Stimulated activated CD8-positive, alpha-beta memory T cell treated with anti-CD3 and anti-CD28 coated beads, Interleukin-7, amount 100 ng/mL, for 1 hour (primary cell): ENCODE measurements at regions not wholly inside any gene's neighbourhood (a gene's known extent, or its start where the extent isn't known, plus 50 kb on each side); places are given as distances from the start of the nearest gene placed in this dataset.
"Not testable (repeated sequence)": the region's sequence is repeated elsewhere in the genome, so short reads cannot be mapped to it uniquely, and the experiment has no call there.

ENCODE experiments used
- DNase-seq, 2 donors: peaks; one replicate each; pipeline ENCODE4 v3.0.0-alpha.2; 2020; ENCODE audit warnings: low read depth in 2 of 2

GRCh38 chr3:182399978-182400737 is 393.1 kb upstream of the ATP11B start:
- no peak for DNase-seq

- DNase-seq, result no peak
Measured at GRCh38 chr3:182400838-182401237, 392.5 kb upstream of the ATP11B start.

DNA sequence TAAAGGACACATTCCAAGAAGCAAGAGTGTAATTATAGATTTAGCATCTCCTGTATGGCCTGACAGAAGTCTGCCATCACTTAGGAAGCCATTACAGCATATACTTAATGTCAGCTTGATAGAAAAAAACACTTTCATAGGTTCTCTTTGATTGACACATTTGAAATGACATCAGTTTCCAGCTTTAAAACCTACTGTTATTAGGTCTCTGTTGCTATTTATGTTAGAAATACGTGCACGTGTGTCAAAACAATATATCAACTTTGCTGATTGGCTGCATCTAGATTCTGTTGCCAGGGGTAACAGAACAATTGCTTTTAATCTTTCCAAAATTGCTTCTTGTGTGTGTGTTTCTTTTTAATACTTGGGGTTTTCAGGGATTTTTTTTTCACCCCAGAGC is 389.3 kb upstream of the ATP11B start:
- no peak for DNase-seq

GRCh38 chr3:182405759-182406158 is 387.5 kb upstream of the ATP11B start:
- DNase-seq, result no peak

GRCh38 chr3:182406786-182407185 is 386.5 kb upstream of the ATP11B start:
- no peak for DNase-seq

GRCh38 chr3:182410051-182410450 is 383.3 kb upstream of the ATP11B start:
- no peak for DNase-seq

GRCh38 chr3:182412066-182412465 is 381.2 kb upstream of the ATP11B start:
- DNase-seq, result no peak

DNA sequence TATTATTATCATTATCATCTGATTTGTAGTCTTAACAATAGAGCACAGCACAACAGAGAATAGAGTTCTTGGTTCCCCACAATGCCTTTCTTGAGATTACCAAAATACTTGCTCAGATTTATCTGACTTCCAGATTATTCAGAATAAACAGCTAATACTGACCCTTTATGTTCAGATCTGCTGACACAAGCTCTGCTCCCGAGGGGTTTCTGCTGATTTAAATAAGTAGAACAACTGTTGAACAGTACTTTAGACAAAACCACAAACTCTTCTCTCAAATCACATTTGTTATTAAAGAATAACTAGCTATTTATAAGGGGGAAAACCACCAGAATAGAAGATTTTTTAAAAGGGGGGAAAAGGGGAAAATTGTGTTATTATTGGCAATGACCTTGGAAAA is 380.2 kb upstream of the ATP11B start:
- DNase-seq, result no peak

GRCh38 chr3:182413682-182414081 is 379.6 kb upstream of the ATP11B start:
- no peak for DNase-seq

- no peak for DNase-seq
Measured at GRCh38 chr3:182414586-182414985, 378.7 kb upstream of the ATP11B start.

- DNase-seq, result no peak
Measured at GRCh38 chr3:182420741-182421140, 372.6 kb upstream of the ATP11B start.

DNA sequence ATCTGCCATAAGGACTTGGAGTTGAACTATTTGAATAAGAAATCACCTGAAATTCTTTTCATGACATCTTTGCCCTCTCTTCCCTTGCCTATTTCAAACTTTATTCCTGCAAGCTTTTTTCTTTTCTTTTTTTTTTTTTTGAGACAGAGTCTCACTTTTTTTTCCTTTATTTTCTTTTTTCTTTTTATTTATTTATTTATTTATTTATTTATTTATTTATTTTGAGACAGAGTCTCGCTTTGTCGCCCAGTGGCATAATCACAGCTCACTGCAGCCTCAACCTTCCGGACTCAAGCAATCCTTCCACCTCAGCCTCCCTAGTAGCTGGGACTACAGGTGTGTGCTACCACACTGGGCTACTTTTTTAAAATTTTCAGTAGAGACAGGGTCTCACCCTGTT is 369.3 kb upstream of the ATP11B start:
- DNase-seq, result no peak

DNA sequence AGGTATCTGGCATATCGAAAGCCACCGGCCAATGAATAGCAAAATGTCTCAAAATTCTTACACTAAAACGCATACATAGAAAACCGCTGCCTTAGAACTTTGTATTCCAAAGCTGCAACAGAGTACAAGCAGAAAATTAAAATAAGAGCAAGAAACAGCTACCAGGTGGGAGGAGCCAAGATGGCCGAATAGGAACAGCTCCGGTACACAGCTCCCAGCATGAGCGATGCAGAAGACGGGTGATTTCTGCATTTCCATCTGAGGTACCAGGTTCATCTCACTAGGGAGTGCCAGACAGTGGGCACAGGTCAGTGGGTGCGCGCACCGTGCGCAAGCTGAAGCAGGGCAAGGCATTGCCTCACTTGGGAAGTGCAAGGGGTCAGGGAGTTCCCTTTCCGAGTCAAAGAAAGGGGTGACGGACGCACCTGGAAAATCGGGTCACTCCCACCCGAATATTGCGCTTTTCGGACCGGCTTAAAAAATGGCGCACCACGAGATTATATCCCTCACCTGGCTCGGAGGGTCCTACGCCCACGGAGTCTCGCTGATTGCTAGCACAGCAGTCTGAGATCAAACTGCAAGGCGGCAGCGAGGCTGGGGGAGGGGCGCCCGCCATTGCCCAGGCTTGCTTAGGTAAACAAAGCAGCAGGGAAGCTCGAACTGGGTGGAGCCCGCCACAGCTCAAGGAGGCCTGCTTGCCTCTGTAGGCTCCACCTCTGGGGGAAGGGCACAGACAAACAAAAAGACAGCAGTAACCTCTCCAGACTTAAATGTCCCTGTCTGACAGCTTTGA is 367.2 kb upstream of the ATP11B start:
- not testable (repeated sequence) for DNase-seq

DNA sequence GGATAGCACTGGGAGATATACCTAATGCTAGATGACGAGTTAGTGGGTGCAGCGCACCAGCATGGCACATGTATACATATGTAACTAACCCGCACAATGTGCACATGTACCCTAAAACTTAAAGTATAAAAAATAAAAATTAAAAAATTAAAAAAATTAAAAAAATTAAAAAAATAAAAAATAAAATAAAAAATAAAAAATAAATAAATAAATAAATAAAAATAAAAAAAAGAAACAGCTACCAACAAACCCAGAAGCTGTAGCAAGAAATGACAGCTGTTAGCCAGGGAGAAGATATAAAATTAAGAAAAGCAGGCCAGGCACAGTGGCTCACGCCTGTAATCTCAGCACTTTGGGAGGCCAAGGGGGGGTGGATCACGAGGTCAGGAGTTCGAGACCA is 361.3 kb upstream of the ATP11B start:
- DNase-seq, result not testable (repeated sequence)

DNA sequence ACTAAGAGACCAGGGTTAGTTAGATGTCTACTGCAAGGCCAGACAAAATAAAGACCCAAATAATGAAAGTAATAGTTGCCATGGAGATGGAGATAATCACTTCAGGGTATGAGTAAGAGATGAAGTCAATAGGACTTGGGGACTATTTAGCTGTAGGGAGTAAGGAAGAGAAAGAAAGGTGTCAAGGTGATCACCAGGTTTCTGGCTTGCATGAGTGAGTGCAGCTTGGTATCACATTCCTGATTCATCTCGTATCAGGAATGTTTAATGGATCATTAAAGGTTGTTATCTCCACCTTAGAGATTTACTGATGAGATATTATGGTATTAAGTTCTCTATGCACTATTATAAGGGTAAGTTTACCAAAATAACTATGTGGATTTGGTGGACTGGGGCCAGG is 357.4 kb upstream of the ATP11B start:
- no peak for DNase-seq

DNA sequence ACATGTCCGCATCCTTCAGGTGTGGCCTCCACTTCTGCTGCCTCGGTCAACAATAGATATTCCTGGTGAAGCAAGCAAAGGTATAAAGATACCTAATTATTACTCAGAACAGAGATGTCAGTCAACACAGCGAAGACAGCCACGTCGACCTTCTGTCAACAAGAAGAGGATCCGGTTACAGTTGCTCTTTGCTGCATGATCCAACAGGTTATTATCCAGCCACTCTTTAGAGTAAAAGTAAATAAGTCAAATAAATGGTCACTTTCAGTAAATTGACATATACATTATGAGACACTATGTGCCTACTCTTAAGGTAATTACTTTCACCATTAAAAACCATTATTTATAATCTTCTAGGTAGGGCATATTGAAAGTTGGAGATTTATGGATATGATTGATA is 356.8 kb upstream of the ATP11B start:
- no peak for DNase-seq

DNA sequence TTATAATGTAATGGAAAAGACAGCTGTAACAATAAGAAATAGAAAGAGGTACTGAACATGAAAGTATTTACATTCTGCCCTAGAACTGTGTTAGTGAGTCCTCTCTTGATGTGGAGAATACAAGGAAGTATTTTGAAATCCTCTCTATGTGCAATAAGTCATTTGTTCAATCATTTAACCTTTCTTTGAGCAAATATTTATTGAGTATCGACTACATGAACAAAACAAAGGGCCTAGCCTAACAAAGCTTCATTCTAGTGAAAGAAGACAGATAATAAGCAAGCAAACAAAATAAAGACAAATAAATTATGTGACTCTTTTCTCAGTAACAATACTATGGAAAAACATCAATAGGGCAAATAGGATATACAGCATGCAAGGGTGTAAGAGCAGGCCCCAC is 354.9 kb upstream of the ATP11B start:
- DNase-seq, result no peak

DNA sequence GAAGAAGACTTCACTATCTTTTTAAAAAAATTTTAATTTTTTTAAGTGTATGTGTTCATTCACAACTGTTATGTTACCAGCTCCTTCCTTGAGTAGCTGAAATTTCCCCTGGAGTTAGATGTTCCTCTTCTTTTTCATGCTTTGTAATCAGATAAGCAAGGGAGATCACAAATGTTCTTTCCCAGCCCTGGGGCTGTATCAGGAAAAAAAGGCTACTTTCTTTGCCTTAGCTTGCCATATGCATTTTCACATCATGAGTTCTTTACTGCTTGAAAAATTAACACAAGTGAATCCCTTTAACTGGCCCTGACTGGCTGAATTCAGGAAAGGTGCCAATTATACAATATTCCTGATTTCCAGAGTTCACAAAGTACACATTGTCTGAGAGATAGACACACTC is 353.2 kb upstream of the ATP11B start:
- no peak for DNase-seq

GRCh38 chr3:182445576-182445975 is 347.7 kb upstream of the ATP11B start:
- DNase-seq, result no peak

DNA sequence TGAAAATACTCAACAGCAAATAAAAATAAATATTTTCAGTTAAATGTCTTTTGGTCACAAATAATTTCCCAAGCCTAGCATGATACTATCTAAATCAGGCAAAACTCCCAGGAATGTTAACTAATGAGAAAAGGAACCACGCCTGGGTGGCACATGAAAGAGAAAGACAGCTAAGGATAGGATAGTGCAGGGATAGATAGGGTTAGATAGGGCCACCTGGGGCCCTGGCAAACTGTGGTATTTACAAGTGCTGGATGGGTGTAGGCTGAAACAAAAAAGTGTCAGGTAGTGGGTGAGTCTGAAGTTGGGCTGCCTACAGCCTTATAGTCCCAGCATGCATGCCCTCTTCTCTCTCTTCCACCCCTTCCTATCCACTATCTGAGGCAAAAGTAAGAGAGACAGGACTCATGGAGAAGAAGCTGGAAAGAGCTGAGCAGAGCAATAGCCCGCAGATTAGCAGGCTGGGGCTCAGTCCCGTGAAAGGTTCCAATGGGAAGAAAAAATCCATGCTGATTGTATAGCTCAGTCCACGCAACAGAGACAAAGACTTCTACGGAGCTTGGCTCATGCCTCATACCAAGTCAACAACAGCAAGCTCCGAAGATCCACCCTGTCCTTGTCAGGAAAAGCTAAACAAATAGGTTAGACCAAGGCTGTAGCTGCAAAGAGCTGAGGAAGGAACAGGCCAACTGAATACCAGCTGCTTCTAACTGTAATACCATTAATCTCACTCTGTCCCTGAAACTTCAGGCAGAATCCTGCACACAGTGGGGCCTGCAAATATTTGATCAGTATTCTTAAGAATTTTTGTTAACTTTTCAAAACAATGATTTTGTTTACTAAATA is 342.1 kb upstream of the ATP11B start:
- no peak for DNase-seq

- DNase-seq, result no peak
Measured at GRCh38 chr3:182451871-182452270, 341.4 kb upstream of the ATP11B start.

DNA sequence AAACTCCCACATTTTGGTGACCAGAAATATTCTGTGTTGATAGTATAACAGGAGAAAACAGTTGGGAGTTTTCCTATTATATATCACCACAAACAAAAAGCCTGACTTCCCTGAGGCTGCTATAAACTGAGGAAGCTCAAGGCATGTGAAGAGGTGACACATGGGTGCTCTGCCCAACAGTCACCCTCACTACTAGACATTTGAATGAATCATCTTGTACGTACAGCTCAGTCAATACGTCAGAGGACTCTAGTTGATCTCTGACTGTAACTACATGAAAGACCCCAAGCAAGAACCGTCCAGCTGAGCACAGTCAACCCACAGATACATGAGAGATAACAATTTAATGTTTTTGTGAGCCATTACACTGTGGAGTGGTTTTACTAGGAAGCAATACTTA is 338.3 kb upstream of the ATP11B start:
- DNase-seq, result no peak
